ENCODE measurements at regions not wholly inside any gene's neighbourhood (a gene's known extent, or its start where the extent isn't known, plus 50 kb on each side); places are given as distances from the start of the nearest gene placed in this dataset.

GRCh38 chr10:125398270-125398669 lies 237.9 kb upstream of the CTBP2 start:
- DNase-seq = no peak
- Histone ChIP-seq H3K4me1 (ENCODE audit: control insufficient read depth in 5 of 5, insufficient read depth in 5 of 5, low read length in 5 of 5) (no peaks in the 10 kb centered on the region), H3K9me3 (ENCODE audit: control insufficient read depth in 4 of 4, insufficient read depth in 3 of 4, low read length in 3 of 4) (no peaks in the 10 kb centered on the region), H3K9ac (ENCODE audit: insufficient read depth in 1 of 2, low read length in 2 of 2) (no peak overlapping the region), H3K36me3 (ENCODE audit: control insufficient read depth in 4 of 4, insufficient read depth in 4 of 4, low read length in 4 of 4) (no peaks in the 10 kb centered on the region), H3K27ac (ENCODE audit: low read depth in 1 of 2, low read length in 1 of 2) (no peak overlapping the region), H3K27me3 (ENCODE audit: control insufficient read depth in 3 of 3, insufficient read depth in 3 of 3, low read length in 2 of 3) (no peaks in the 10 kb centered on the region), H3K4me3 (no peak overlapping the region)
- WGBS, 2 donors = 80 to 87% methylated on average over 3 of the region's 3 CpGs
- no peak for TF ChIP-seq CTCF (IDR thresholded peaks at IDR 0.05; ENCODE audit: control extremely low read depth, extremely low read depth)
- ATAC-seq (ENCODE audit: insufficient read depth, low FRiP score) = no peak

- H3K4me3 ChIP-seq = no peak overlapping the region
- H3K9me3 ChIP-seq (ENCODE audit: control insufficient read depth in 4 of 4, insufficient read depth in 3 of 4, low read length in 3 of 4) = no peaks in the 10 kb centered on the region
- no peaks in the 10 kb centered on the region for H3K36me3 ChIP-seq (ENCODE audit: control insufficient read depth in 4 of 4, insufficient read depth in 4 of 4, low read length in 4 of 4)
- no peak for ATAC-seq (ENCODE audit: insufficient read depth, low FRiP score)
- H3K27me3 ChIP-seq (ENCODE audit: control insufficient read depth in 3 of 3, insufficient read depth in 3 of 3, low read length in 2 of 3) = no peaks in the 10 kb centered on the region
- H3K9ac ChIP-seq (ENCODE audit: insufficient read depth in 1 of 2, low read length in 2 of 2) = no peak overlapping the region
- H3K27ac ChIP-seq (ENCODE audit: low read depth in 1 of 2, low read length in 1 of 2) = no peak overlapping the region
- TF ChIP-seq CTCF (IDR thresholded peaks at IDR 0.05; ENCODE audit: control extremely low read depth, extremely low read depth) = no peak
- 86 to 88% methylated on average over 4 of the region's 4 CpGs for WGBS, 2 donors
- DNase-seq = no peak
- H3K4me1 ChIP-seq (ENCODE audit: control insufficient read depth in 5 of 5, insufficient read depth in 5 of 5, low read length in 5 of 5) = no peaks in the 10 kb centered on the region
Observed at GRCh38 chr10:125397608-125398007, 237.2 kb upstream of the CTBP2 start.

GRCh38 chr10:125396676-125397075 lies 236.3 kb upstream of the CTBP2 start:
- DNase-seq (no peak), ATAC-seq (ENCODE audit: insufficient read depth, low FRiP score) (no peak)
- no peak overlapping the region for H3K27ac ChIP-seq (ENCODE audit: low read depth in 1 of 2, low read length in 1 of 2)
- H3K9ac ChIP-seq (ENCODE audit: insufficient read depth in 1 of 2, low read length in 2 of 2) = no peak overlapping the region
- no peak for TF ChIP-seq CTCF (IDR thresholded peaks at IDR 0.05; ENCODE audit: control extremely low read depth, extremely low read depth)
- no peak overlapping the region for H3K4me3 ChIP-seq
- no peaks in the 10 kb centered on the region for H3K9me3 ChIP-seq (ENCODE audit: control insufficient read depth in 4 of 4, insufficient read depth in 3 of 4, low read length in 3 of 4)
- H3K4me1 ChIP-seq (ENCODE audit: control insufficient read depth in 5 of 5, insufficient read depth in 5 of 5, low read length in 5 of 5) = no peaks in the 10 kb centered on the region
- no peaks in the 10 kb centered on the region for H3K27me3 ChIP-seq (ENCODE audit: control insufficient read depth in 3 of 3, insufficient read depth in 3 of 3, low read length in 2 of 3)
- no peaks in the 10 kb centered on the region for H3K36me3 ChIP-seq (ENCODE audit: control insufficient read depth in 4 of 4, insufficient read depth in 4 of 4, low read length in 4 of 4)

GRCh38 chr10:125392609-125393008 lies 232.2 kb upstream of the CTBP2 start:
- no peak overlapping the region for H3K27ac ChIP-seq (ENCODE audit: low read depth in 1 of 2, low read length in 1 of 2)
- H3K36me3 ChIP-seq (ENCODE audit: control insufficient read depth in 4 of 4, insufficient read depth in 4 of 4, low read length in 4 of 4) = no peaks in the 10 kb centered on the region
- H3K4me3 ChIP-seq = no peak overlapping the region
- DNase-seq = no peak
- H3K27me3 ChIP-seq (ENCODE audit: control insufficient read depth in 3 of 3, insufficient read depth in 3 of 3, low read length in 2 of 3) = no peaks in the 10 kb centered on the region
- no peaks in the 10 kb centered on the region for H3K4me1 ChIP-seq (ENCODE audit: control insufficient read depth in 5 of 5, insufficient read depth in 5 of 5, low read length in 5 of 5)
- TF ChIP-seq CTCF (IDR thresholded peaks at IDR 0.05; ENCODE audit: control extremely low read depth, extremely low read depth) = no peak
- ATAC-seq (ENCODE audit: insufficient read depth, low FRiP score) = no peak
- H3K9ac ChIP-seq (ENCODE audit: insufficient read depth in 1 of 2, low read length in 2 of 2) = no peak overlapping the region
- peaks cover 0 to 8% (median 4%) of the 10 kb centered on the region in 4 donors for H3K9me3 ChIP-seq (ENCODE audit: control insufficient read depth in 4 of 4, insufficient read depth in 3 of 4, low read length in 3 of 4)
- 84 to 92% methylated on average over 3 of the region's 3 CpGs for WGBS, 2 donors
